ENCODE measurements at regions not wholly inside any gene's neighbourhood (a gene's known extent, or its start where the extent isn't known, plus 50 kb on each side); places are given as distances from the start of the nearest gene placed in this dataset.

GRCh38 chr11:44437122-44437521 is 127.2 kb upstream of the ALX4 start:
- no peak for TF ChIP-seq CTCF (IDR thresholded peaks at IDR 0.05)
- no peak for TF ChIP-seq POLR2A (IDR thresholded peaks at IDR 0.05)

Measured in ovary (tissue), 3 donors.